ENCODE measurements at regions not wholly inside any gene's neighbourhood (a gene's known extent, or its start where the extent isn't known, plus 50 kb on each side); places are given as distances from the start of the nearest gene placed in this dataset.

DNA sequence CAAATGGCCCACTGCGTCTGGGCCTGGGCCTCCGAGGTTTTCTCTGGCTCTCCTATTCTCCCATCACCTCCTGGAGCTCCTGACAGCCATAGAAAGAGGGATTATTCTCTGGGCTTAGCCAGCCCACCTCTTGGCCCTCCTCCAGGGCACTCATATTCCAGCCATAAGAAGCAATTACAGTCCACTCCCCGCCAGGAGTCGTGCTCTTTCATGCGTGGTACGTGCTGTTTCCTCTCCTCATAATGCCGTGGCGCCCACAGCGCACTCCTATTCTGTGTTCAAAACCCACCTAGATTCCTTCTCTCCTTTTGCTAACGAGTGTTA, 240.8 kb upstream of the ZNF462 start:
- TF ChIP-seq, protein P1, sequence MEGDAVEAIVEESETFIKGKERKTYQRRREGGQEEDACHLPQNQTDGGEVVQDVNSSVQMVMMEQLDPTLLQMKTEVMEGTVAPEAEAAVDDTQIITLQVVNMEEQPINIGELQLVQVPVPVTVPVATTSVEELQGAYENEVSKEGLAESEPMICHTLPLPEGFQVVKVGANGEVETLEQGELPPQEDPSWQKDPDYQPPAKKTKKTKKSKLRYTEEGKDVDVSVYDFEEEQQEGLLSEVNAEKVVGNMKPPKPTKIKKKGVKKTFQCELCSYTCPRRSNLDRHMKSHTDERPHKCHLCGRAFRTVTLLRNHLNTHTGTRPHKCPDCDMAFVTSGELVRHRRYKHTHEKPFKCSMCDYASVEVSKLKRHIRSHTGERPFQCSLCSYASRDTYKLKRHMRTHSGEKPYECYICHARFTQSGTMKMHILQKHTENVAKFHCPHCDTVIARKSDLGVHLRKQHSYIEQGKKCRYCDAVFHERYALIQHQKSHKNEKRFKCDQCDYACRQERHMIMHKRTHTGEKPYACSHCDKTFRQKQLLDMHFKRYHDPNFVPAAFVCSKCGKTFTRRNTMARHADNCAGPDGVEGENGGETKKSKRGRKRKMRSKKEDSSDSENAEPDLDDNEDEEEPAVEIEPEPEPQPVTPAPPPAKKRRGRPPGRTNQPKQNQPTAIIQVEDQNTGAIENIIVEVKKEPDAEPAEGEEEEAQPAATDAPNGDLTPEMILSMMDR (IDR thresholded peaks at IDR 0.05; ENCODE audit: insufficient read depth, low read length, severe bottlenecking): no peak
- H3K27me3 ChIP-seq (ENCODE audit: control insufficient read depth, insufficient read depth, low read length): no peaks in the 10 kb centered on the region
- no peak overlapping the region for H3K4me3 ChIP-seq (ENCODE audit: low read depth, low read length)
- no peaks in the 10 kb centered on the region for H3K36me3 ChIP-seq (ENCODE audit: control insufficient read depth, insufficient read depth, low read length)
- DNase-seq (ENCODE audit: low read depth) (no peak), FAIRE-seq (no peak)

DNA sequence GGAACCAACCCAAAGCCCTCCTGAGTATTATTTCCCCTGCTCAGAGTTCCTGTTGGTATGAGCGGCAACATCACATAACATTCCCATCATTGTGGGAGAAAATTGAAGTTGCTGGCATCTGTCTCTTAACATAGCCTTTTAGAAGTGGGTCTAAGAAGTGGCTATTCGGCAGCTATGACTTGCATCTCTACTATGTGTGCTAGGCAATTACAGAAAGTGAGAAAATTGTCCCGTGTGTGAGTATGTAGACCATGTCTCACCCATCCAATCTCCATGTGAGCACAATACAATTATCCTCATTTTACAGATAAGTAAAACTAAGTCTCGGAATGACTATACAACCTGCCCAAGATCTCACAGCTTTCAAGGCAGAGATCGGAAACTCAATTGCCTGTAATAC, 239.4 kb upstream of the ZNF462 start:
- H3K4me3 ChIP-seq (ENCODE audit: low read depth, low read length): no peak overlapping the region
- no peak for DNase-seq (ENCODE audit: low read depth)
- TF ChIP-seq, protein P1 (IDR thresholded peaks at IDR 0.05; ENCODE audit: insufficient read depth, low read length, severe bottlenecking): no peak
- FAIRE-seq: no peak
- no peaks in the 10 kb centered on the region for H3K27me3 ChIP-seq (ENCODE audit: control insufficient read depth, insufficient read depth, low read length)
- H3K36me3 ChIP-seq (ENCODE audit: control insufficient read depth, insufficient read depth, low read length): no peaks in the 10 kb centered on the region

DNA sequence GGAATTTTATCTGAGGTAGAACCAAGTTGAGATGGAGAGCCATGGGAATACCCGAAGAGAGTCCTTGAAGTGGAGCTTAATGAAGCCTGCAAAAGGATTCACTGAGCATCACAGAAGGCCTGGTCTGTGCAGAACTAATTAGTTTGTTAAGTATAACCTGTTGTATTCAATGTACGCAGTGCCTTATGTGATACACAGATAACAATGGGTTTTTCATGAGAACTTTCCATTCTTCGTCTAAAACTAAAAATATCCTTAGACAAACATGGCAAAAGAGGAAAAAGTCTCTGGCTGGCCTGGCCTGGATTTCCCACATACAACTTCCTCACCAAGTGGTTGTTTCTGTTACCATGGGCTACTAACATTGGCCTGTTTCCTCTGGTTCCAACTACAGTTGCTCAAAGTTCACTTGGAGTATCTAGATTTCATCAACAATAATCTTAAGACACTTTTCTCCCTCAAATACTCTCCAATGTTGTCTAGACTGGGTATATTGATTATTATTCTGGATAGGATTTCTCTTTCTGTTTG, 237.6 kb upstream of the ZNF462 start:
- TF ChIP-seq, protein P1 (IDR thresholded peaks at IDR 0.05; ENCODE audit: insufficient read depth, low read length, severe bottlenecking): no peak
- no peak for FAIRE-seq

DNA sequence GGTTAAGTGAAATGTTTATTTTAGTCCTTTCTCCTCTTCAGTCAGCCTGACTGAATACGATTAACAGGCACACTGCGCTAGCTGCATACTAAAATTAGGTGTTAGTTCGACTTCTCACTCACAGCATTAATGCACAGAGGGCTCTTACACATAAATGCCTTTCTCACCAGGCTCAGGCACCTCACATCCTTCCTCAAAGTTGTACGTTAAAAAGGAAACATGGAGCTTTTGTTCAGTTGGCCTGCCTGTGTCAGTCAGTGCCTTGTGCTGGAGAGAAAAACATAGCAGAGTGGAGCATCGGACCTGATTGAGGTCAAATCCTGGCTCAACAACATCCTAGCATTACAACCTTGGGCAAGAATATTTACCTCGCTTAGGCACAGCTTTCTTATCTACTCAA, 236.0 kb upstream of the ZNF462 start:
- H3K4me3 ChIP-seq (ENCODE audit: low read depth, low read length): no peak overlapping the region
- H3K36me3 ChIP-seq (ENCODE audit: control insufficient read depth, insufficient read depth, low read length): no peaks in the 10 kb centered on the region
- TF ChIP-seq, protein P1 (IDR thresholded peaks at IDR 0.05; ENCODE audit: insufficient read depth, low read length, severe bottlenecking): no peak
- no peaks in the 10 kb centered on the region for H3K27me3 ChIP-seq (ENCODE audit: control insufficient read depth, insufficient read depth, low read length)
- FAIRE-seq (no peak), DNase-seq (ENCODE audit: low read depth) (no peak)

More for the DNA sequence above, 237.6 kb upstream of the ZNF462 start:
- no peaks in the 10 kb centered on the region for H3K27me3 ChIP-seq (ENCODE audit: control insufficient read depth, insufficient read depth, low read length)
- no peak overlapping the region for H3K4me3 ChIP-seq (ENCODE audit: low read depth, low read length)
- H3K36me3 ChIP-seq (ENCODE audit: control insufficient read depth, insufficient read depth, low read length): no peaks in the 10 kb centered on the region
- no peak for DNase-seq (ENCODE audit: low read depth)

DNA sequence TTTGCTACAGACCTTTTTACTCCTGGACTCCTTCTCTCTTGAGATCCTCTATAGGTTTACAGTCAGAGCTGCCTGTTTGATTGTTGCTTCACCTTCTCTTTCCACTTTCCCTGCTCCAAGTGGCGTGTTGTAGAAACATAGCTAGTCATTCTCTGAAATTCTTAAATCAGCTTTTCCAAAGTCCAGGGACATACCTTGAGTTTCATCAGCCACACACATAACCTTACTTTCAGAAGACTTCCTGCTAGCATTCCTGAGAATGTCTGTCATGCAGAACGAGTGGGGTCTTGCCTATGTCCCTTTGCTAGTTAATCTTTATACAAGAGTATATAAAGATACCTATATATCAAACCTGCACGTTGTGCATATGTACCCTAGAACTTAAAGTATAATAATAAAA, 230.3 kb upstream of the ZNF462 start:
- H3K27me3 ChIP-seq (ENCODE audit: control insufficient read depth, insufficient read depth, low read length): no peaks in the 10 kb centered on the region
- H3K4me3 ChIP-seq (ENCODE audit: low read depth, low read length): no peak overlapping the region
- TF ChIP-seq, protein P1 (IDR thresholded peaks at IDR 0.05; ENCODE audit: insufficient read depth, low read length, severe bottlenecking): no peak
- H3K36me3 ChIP-seq (ENCODE audit: control insufficient read depth, insufficient read depth, low read length): no peaks in the 10 kb centered on the region
- FAIRE-seq (peak; percentile 47), DNase-seq (ENCODE audit: low read depth) (peak; percentile 93)

DNA sequence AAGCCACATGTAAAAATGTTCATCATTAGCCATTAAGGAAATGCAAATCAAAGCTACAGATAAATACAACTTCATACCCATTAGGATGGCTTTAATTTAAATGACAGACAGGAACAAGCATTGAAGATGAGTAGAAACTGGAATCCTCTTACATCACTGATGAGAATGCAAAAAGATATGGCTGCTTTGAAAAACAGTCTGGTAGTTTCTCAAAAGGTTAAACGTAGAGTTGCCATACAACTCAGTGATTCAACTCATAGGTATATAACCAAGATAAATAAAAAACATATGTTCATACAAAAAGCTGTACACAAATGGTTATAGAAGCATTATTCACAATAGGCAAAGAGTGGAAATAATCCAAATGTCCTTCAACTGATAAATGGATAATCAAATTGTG, 228.8 kb upstream of the ZNF462 start:
- FAIRE-seq (no peak), DNase-seq (ENCODE audit: low read depth) (peak; percentile 65)
- Histone ChIP-seq H3K36me3 (ENCODE audit: control insufficient read depth, insufficient read depth, low read length) (no peaks in the 10 kb centered on the region), H3K4me3 (ENCODE audit: low read depth, low read length) (no peak overlapping the region), H3K27me3 (ENCODE audit: control insufficient read depth, insufficient read depth, low read length) (no peaks in the 10 kb centered on the region)
- TF ChIP-seq, protein P1 (IDR thresholded peaks at IDR 0.05; ENCODE audit: insufficient read depth, low read length, severe bottlenecking): no peak
